ENCODE measurements at regions not wholly inside any gene's neighbourhood (a gene's known extent, or its start where the extent isn't known, plus 50 kb on each side); places are given as distances from the start of the nearest gene placed in this dataset.

DNA sequence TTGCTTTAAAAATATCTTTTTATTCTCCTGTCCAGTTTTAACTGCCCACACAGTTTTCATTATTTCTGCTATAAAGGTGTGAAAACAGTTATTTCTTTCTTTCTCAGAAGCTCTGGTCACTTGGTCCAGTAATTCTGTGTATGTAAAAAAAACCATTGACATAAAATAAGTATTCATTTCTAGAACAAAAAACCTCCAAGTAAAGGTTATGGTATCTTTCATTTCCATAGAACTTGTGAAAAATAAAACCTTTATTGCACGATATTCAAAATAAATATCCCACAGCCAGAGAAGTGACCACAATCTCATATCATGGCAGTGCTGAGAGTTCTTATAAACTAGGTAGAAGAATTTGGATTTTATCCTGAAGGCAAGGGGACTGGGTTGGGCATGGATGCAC, 96.9 kb upstream of the TNFSF4 start:
- Histone ChIP-seq H3K14ac (ENCODE audit: low read length) (no peak overlapping the region), H3K9ac (ENCODE audit: low read depth, low read length, poor library complexity) (no peak overlapping the region), H2BK12ac (ENCODE audit: low read length) (no peak overlapping the region), H2BK5ac (ENCODE audit: low read length) (no peak overlapping the region), H2BK15ac (ENCODE audit: low read length) (no peak overlapping the region), H3K79me1 (ENCODE audit: low read depth, low read length) (no peaks in the 10 kb centered on the region), H2AFZ (ENCODE audit: low read length) (no peak overlapping the region), H3K27me3 (ENCODE audit: control insufficient read depth in 3 of 3, insufficient read depth in 3 of 3, low read depth in 1 of 3, low read length in 3 of 3) (no peaks in the 10 kb centered on the region), H3K4ac (ENCODE audit: low read length) (no peak overlapping the region), H4K91ac (ENCODE audit: low read depth, low read length, poor library complexity) (no peak overlapping the region), H3K23ac (ENCODE audit: low read depth, low read length, poor library complexity) (no peak overlapping the region), H3K4me2 (ENCODE audit: insufficient read depth, low read length, poor library complexity, severe bottlenecking) (no peak overlapping the region), H3K4me3 (ENCODE audit: low read length in 2 of 2) (no peak overlapping the region), H3K36me3 (replicated peaks in 1 of 2; ENCODE audit: control insufficient read depth in 2 of 2, insufficient read depth in 2 of 2, low read length in 2 of 2) (no peaks in the 10 kb centered on the region), H3K18ac (ENCODE audit: low read length) (no peak overlapping the region), H2AK5ac (ENCODE audit: low read depth, low read length) (no peak overlapping the region), H4K8ac (ENCODE audit: low read depth, low read length) (no peak overlapping the region), H3K9me3 (replicated peaks in 1 of 2; ENCODE audit: control insufficient read depth in 2 of 2, insufficient read depth in 1 of 2, low read depth in 1 of 2, low read length in 2 of 2) (no peaks in the 10 kb centered on the region), H2BK120ac (ENCODE audit: low read depth, low read length) (no peak overlapping the region), H3K4me1 (ENCODE audit: control insufficient read depth in 2 of 2, insufficient read depth in 1 of 2, low read depth in 1 of 2, low read length in 2 of 2) (peaks cover 0 to 6% of the 10 kb centered on the region in 2 donors), H3K27ac (replicated peaks; ENCODE audit: low read length) (no peak overlapping the region)
- WGBS, 2 donors (ENCODE audit: extremely low coverage in 2 of 2, insufficient read length in 2 of 2, insufficient replicate concordance in 1 of 2), result no CpG with 5 or more reads among the region's 1 CpG
- no peak for DNase-seq (ENCODE audit: low spot score)

DNA sequence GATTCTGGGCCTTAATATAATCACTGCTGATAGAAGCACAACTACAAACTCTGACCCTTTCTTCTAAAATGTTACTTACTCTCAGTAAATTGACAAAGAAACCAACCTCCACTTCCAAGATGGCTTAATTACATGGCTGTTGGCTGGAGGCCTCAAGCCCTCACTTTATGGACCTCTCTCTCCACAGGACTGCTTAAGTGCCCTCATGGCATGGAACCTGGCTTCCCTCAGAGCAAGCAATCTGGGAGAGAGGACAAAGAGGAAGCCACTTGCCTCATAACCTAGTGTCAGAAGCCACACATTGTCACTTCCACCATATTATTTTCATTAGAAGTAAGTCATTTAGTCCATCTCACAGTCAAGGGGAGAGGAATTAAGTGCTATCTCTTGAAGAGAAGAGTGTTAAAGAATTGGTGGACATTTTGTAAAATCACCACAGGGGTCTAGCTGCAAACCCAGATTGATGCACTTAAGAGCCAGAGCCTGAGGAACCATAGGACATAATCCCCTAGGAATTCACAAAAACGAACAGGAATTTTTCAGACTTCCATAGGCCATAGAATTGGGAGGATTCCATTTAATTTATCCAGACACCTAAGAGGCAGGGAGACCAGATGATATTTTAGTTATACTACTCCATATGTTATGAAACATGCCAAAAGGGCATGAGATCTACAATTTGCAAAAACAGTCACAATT, 97.5 kb upstream of the TNFSF4 start:
- no peak overlapping the region for H3K14ac ChIP-seq (ENCODE audit: low read length)
- H3K4me1 ChIP-seq (ENCODE audit: control insufficient read depth in 2 of 2, insufficient read depth in 1 of 2, low read depth in 1 of 2, low read length in 2 of 2), result peaks cover 0 to 6% of the 10 kb centered on the region in 2 donors
- no peak overlapping the region for H4K8ac ChIP-seq (ENCODE audit: low read depth, low read length)
- H3K4me2 ChIP-seq (ENCODE audit: insufficient read depth, low read length, poor library complexity, severe bottlenecking), result no peak overlapping the region
- no peak overlapping the region for H2BK12ac ChIP-seq (ENCODE audit: low read length)
- H3K23ac ChIP-seq (ENCODE audit: low read depth, low read length, poor library complexity), result no peak overlapping the region
- no peaks in the 10 kb centered on the region for H3K79me1 ChIP-seq (ENCODE audit: low read depth, low read length)
- no peak overlapping the region for H2AK5ac ChIP-seq (ENCODE audit: low read depth, low read length)
- no peak overlapping the region for H4K91ac ChIP-seq (ENCODE audit: low read depth, low read length, poor library complexity)
- no peak overlapping the region for H3K4ac ChIP-seq (ENCODE audit: low read length)
- H2AFZ ChIP-seq (ENCODE audit: low read length), result no peak overlapping the region
- no peak overlapping the region for H3K4me3 ChIP-seq (ENCODE audit: low read length in 2 of 2)
- no peak overlapping the region for H3K18ac ChIP-seq (ENCODE audit: low read length)
- H3K27ac ChIP-seq (replicated peaks; ENCODE audit: low read length), result no peak overlapping the region
- H2BK120ac ChIP-seq (ENCODE audit: low read depth, low read length), result no peak overlapping the region
- no peak for DNase-seq (ENCODE audit: low spot score)
- H2BK5ac ChIP-seq (ENCODE audit: low read length), result no peak overlapping the region
- no peaks in the 10 kb centered on the region for H3K36me3 ChIP-seq (replicated peaks in 1 of 2; ENCODE audit: control insufficient read depth in 2 of 2, insufficient read depth in 2 of 2, low read length in 2 of 2)
- no peaks in the 10 kb centered on the region for H3K9me3 ChIP-seq (replicated peaks in 1 of 2; ENCODE audit: control insufficient read depth in 2 of 2, insufficient read depth in 1 of 2, low read depth in 1 of 2, low read length in 2 of 2)
- H3K27me3 ChIP-seq (ENCODE audit: control insufficient read depth in 3 of 3, insufficient read depth in 3 of 3, low read depth in 1 of 3, low read length in 3 of 3), result no peaks in the 10 kb centered on the region
- WGBS, 2 donors (ENCODE audit: extremely low coverage in 2 of 2, insufficient read length in 2 of 2, insufficient replicate concordance in 1 of 2), result no CpG with 5 or more reads among the region's 1 CpG
- H2BK15ac ChIP-seq (ENCODE audit: low read length), result no peak overlapping the region
- H3K9ac ChIP-seq (ENCODE audit: low read depth, low read length, poor library complexity), result no peak overlapping the region

DNA sequence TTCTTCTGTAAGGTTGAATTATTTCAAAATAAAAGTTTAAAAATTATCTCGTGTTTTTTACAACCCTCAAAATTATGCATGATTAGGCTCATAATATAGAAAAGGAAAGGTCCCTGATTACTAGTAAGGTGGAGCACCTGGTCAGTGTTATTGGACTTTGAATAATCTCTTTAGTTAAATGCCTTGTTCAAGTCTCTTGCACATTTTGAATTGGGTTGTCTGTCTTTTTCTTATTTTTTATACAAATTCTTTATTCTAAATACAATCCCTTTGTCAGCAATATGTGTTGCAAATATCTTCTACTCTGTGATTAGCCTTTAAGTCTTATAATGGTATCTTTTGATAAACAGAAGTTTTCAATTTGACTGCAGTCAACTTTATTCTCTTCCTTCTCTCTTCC, 100.7 kb upstream of the TNFSF4 start:
- Histone ChIP-seq H2AK5ac (ENCODE audit: low read depth, low read length) (no peak overlapping the region), H2BK15ac (ENCODE audit: low read length) (no peak overlapping the region), H3K4me2 (ENCODE audit: insufficient read depth, low read length, poor library complexity, severe bottlenecking) (no peak overlapping the region), H3K27me3 (ENCODE audit: control insufficient read depth in 3 of 3, insufficient read depth in 3 of 3, low read depth in 1 of 3, low read length in 3 of 3) (no peaks in the 10 kb centered on the region), H3K4me3 (ENCODE audit: low read length in 2 of 2) (no peak overlapping the region), H3K79me1 (ENCODE audit: low read depth, low read length) (no peaks in the 10 kb centered on the region), H3K27ac (replicated peaks; ENCODE audit: low read length) (no peak overlapping the region), H2BK120ac (ENCODE audit: low read depth, low read length) (no peak overlapping the region), H2BK5ac (ENCODE audit: low read length) (no peak overlapping the region), H4K8ac (ENCODE audit: low read depth, low read length) (no peak overlapping the region), H3K4ac (ENCODE audit: low read length) (no peak overlapping the region), H3K18ac (ENCODE audit: low read length) (no peak overlapping the region), H2AFZ (ENCODE audit: low read length) (no peak overlapping the region), H3K4me1 (ENCODE audit: control insufficient read depth in 2 of 2, insufficient read depth in 1 of 2, low read depth in 1 of 2, low read length in 2 of 2) (peaks cover 0 to 6% of the 10 kb centered on the region in 2 donors), H3K14ac (ENCODE audit: low read length) (no peak overlapping the region), H3K9ac (ENCODE audit: low read depth, low read length, poor library complexity) (no peak overlapping the region), H3K9me3 (replicated peaks in 1 of 2; ENCODE audit: control insufficient read depth in 2 of 2, insufficient read depth in 1 of 2, low read depth in 1 of 2, low read length in 2 of 2) (no peaks in the 10 kb centered on the region), H3K36me3 (replicated peaks in 1 of 2; ENCODE audit: control insufficient read depth in 2 of 2, insufficient read depth in 2 of 2, low read length in 2 of 2) (no peaks in the 10 kb centered on the region), H2BK12ac (ENCODE audit: low read length) (no peak overlapping the region), H4K91ac (ENCODE audit: low read depth, low read length, poor library complexity) (no peak overlapping the region), H3K23ac (ENCODE audit: low read depth, low read length, poor library complexity) (no peak overlapping the region)
- WGBS, 2 donors (ENCODE audit: extremely low coverage in 2 of 2, insufficient read length in 2 of 2, insufficient replicate concordance in 1 of 2), result no CpG with 5 or more reads among the region's 1 CpG
- no peak for DNase-seq (ENCODE audit: low spot score)

DNA sequence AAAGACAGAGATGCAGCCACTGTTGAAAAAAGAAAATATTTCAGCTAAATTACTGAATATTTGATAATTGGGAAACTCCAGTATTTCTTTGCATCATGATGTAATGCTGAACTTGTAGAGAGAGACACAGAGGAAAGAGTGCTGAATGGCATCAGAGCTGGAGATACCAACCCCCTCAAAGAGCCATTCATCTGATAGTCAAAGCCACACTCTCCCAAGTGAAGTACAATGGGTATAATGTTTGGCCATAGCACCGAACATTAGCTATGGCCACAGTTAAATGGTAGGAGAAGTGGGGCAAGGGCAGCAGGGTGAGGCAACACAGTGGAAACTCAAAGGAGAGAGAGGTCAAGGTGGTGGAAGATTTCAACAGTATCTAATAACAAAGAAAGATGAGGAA, 107.5 kb upstream of the TNFSF4 start:
- Histone ChIP-seq H2BK12ac (ENCODE audit: low read length) (no peak overlapping the region), H2BK15ac (ENCODE audit: low read length) (no peak overlapping the region), H4K8ac (ENCODE audit: low read depth, low read length) (no peak overlapping the region), H3K14ac (ENCODE audit: low read length) (no peak overlapping the region), H3K23ac (ENCODE audit: low read depth, low read length, poor library complexity) (no peak overlapping the region), H2BK5ac (ENCODE audit: low read length) (no peak overlapping the region), H3K4me2 (ENCODE audit: insufficient read depth, low read length, poor library complexity, severe bottlenecking) (no peak overlapping the region), H4K91ac (ENCODE audit: low read depth, low read length, poor library complexity) (no peak overlapping the region), H3K9ac (ENCODE audit: low read depth, low read length, poor library complexity) (no peak overlapping the region), H3K27ac (replicated peaks; ENCODE audit: low read length) (no peak overlapping the region), H3K4me1 (ENCODE audit: control insufficient read depth in 2 of 2, insufficient read depth in 1 of 2, low read depth in 1 of 2, low read length in 2 of 2) (no peaks in the 10 kb centered on the region), H3K4me3 (ENCODE audit: low read length in 2 of 2) (no peak overlapping the region), H3K9me3 (replicated peaks in 1 of 2; ENCODE audit: control insufficient read depth in 2 of 2, insufficient read depth in 1 of 2, low read depth in 1 of 2, low read length in 2 of 2) (peaks cover 0 to 3% of the 10 kb centered on the region in 2 donors), H3K18ac (ENCODE audit: low read length) (no peak overlapping the region), H3K36me3 (replicated peaks in 1 of 2; ENCODE audit: control insufficient read depth in 2 of 2, insufficient read depth in 2 of 2, low read length in 2 of 2) (no peaks in the 10 kb centered on the region), H3K79me1 (ENCODE audit: low read depth, low read length) (no peaks in the 10 kb centered on the region), H2BK120ac (ENCODE audit: low read depth, low read length) (no peak overlapping the region), H2AK5ac (ENCODE audit: low read depth, low read length) (no peak overlapping the region), H3K4ac (ENCODE audit: low read length) (no peak overlapping the region), H2AFZ (ENCODE audit: low read length) (no peak overlapping the region), H3K27me3 (ENCODE audit: control insufficient read depth in 3 of 3, insufficient read depth in 3 of 3, low read depth in 1 of 3, low read length in 3 of 3) (no peaks in the 10 kb centered on the region)
- DNase-seq (ENCODE audit: low spot score), result no peak
- no CpG with 5 or more reads among the region's 1 CpG for WGBS, 2 donors (ENCODE audit: extremely low coverage in 2 of 2, insufficient read length in 2 of 2, insufficient replicate concordance in 1 of 2)

All from neuronal stem cell (in vitro differentiated cells).